ENCODE measurements at regions not wholly inside any gene's neighbourhood (a gene's known extent, or its start where the extent isn't known, plus 50 kb on each side); places are given as distances from the start of the nearest gene placed in this dataset.
"Not testable (repeated sequence)": the region's sequence is repeated elsewhere in the genome, so short reads cannot be mapped to it uniquely, and the experiment has no call there.

- not testable (repeated sequence) for TF ChIP-seq CTCF, POLR2A, POLR2AphosphoS5, EP300 (IDR thresholded peaks at IDR 0.05)
Measured at GRCh38 chr4:65998807-65999517, 328.7 kb upstream of the EPHA5 start.
